Astrocyte of the cerebellum (primary cell): ENCODE measurements at regions not wholly inside any gene's neighbourhood (a gene's known extent, or its start where the extent isn't known, plus 50 kb on each side); places are given as distances from the start of the nearest gene placed in this dataset.

Experiments used
- DNase-seq: peaks from one replicate; pipeline ENCODE4 v3.0.0-alpha.2; 2011; ENCODE audit warnings: low read depth
- H3K4me3 ChIP-seq: 2 replicates; pipeline ENCODE4 v1.5.1; 2011; ENCODE audit warnings: mild to moderate bottlenecking, low read depth, low read length, moderate library complexity
- CTCF ChIP-seq: IDR thresholded peaks from 2 replicates; pipeline ENCODE4 v1.5.1; 2012; ENCODE audit warnings: low read length, low read depth, moderate library complexity, mild to moderate bottlenecking; ENCODE audit errors: missing control alignments
- in situ Hi-C: cut with HindIII; loops from 2 replicates; pipeline ENCODE4 v1.10.0; 2017; ENCODE audit warnings: low sequenced_read_pairs

GRCh38 chr6:170483413-170483812, 69.7 kb downstream of the PSMB1 start:
- H3K4me3 ChIP-seq, result no peak overlapping the region
- in situ Hi-C loops, result no loop called here
- DNase-seq, result no peak
- TF ChIP-seq CTCF, result no peak

GRCh38 chr6:170480050-170480692, 72.9 kb downstream of the PSMB1 start:
- no peak for DNase-seq
- no peak overlapping the region for H3K4me3 ChIP-seq
- TF ChIP-seq CTCF, result peak; percentile 40
- in situ Hi-C loops, result no loop called here

- no peak for TF ChIP-seq CTCF
- DNase-seq, result no peak
- H3K4me3 ChIP-seq, result no peak overlapping the region
- in situ Hi-C loops, result no loop called here
These were observed 76.7 kb downstream of the PSMB1 start for GRCh38 chr6:170476360-170476759.

- TF ChIP-seq CTCF, result no peak
- in situ Hi-C loops, result no loop called here
- no peak for DNase-seq
- H3K4me3 ChIP-seq, result no peak overlapping the region
These were observed 78.0 kb downstream of the PSMB1 start for GRCh38 chr6:170475118-170475517.

GRCh38 chr6:170473801-170474200, 79.3 kb downstream of the PSMB1 start:
- H3K4me3 ChIP-seq, result no peak overlapping the region
- DNase-seq, result no peak
- in situ Hi-C loops, result no loop called here
- TF ChIP-seq CTCF, result no peak

- no peak for DNase-seq
These were observed 79.8 kb downstream of the PSMB1 start for GRCh38 chr6:170473301-170473717.

More at GRCh38 chr6:170473301-170473717, 79.8 kb downstream of the PSMB1 start:
- H3K4me3 ChIP-seq, result no peak overlapping the region
- in situ Hi-C loops, result no loop called here
- no peak for TF ChIP-seq CTCF
